ENCODE measurements at regions not wholly inside any gene's neighbourhood (a gene's known extent, or its start where the extent isn't known, plus 50 kb on each side); places are given as distances from the start of the nearest gene placed in this dataset.
"Not testable (repeated sequence)": the region's sequence is repeated elsewhere in the genome, so short reads cannot be mapped to it uniquely, and the experiment has no call there.

GRCh38 chr1:234825498-234826165 is 215.7 kb upstream of the IRF2BP2 start:
- H3K36me3 Mint-ChIP-seq (ENCODE audit: low read depth) = no peaks in the 10 kb centered on the region; the same call in 1 of the 2 replicates
- H3K4me1 Mint-ChIP-seq (ENCODE audit: low read depth) = 0 out of 2 replicates have a peak, but pooled peaks cover under 1% of the 10 kb centered on the region
- no peak for TF ChIP-seq CTCF (IDR thresholded peaks at IDR 0.05)
- DNase-seq = no peak
- H3K27me3 Mint-ChIP-seq (ENCODE audit: insufficient read depth) = peaks cover 40% of the 10 kb centered on the region
- H3K9me3 Mint-ChIP-seq = no peaks in the 10 kb centered on the region
- H3K4me3 Mint-ChIP-seq = no peak overlapping the region
- H3K27ac Mint-ChIP-seq = no peak overlapping the region

DNA sequence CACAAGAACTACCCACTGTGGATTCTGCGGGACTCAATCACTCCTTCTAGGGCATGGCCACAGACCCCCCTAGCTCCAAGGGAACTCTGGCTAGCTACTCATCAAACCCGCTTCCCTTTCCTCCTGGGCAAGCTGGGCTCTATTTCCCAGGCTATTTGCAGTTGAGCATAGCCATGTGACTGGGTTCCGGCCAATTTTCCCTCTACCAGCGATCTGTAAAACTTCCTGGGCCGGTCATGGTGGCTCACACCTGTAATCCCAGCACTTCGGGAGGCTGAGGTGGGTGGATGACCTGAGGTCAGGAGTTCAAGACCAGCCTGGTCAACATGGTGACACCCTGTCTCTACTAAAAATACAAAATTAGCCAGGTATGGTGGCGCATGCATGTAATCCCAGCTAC is 214.9 kb upstream of the IRF2BP2 start:
- peaks cover 38% of the 10 kb centered on the region for H3K27me3 Mint-ChIP-seq (ENCODE audit: insufficient read depth)
- H3K27ac Mint-ChIP-seq = not testable (repeated sequence)

DNA sequence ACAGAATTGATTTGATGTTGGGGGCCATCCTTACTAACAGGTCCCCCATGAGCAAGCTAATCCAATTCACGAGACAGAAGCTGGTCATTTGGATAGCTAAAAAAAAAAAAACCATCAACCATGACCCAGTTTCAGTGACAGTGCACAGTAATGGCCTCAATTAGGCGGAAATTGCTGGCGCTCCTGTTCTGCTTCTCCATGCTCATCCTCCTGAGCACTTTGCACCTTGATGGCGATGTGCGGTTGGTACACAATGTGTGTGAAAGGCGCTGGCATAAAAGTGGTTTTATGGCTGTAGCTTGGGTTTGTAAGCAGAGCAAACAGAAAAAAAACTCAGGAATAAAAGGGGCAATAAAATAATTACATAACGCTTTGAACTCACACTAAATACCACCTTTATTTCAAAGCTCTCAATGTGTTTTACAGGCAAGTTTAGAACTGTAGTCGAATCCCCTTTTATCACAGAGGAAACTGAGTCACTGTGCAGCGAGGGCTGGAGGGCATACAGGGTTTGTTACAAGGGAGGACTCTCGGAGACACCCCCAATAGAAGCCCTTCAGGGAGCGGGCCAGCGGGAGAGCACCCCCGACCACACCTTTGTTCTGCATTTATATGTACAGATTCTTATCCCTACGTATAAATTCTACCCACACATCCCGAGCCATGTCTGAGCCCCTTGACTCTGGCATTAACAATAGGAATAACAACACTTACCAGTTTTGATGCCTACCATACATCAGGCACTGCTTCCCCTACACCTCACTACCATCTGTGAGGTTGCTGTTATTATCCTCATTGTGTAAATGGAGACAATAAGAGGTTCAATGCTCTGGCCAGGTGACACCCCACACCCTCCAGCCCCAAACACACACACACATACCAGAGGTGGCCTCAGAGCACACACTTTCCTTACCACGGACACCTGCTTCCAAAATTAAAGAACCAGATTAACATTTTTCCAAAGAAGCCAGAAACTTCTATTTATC is 213.5 kb upstream of the IRF2BP2 start:
- Mint-ChIP-seq H3K36me3 (ENCODE audit: low read depth) (no peaks in the 10 kb centered on the region), H3K27ac (no peak overlapping the region), H3K4me3 (no peak overlapping the region), H3K27me3 (ENCODE audit: insufficient read depth) (peaks cover 25% of the 10 kb centered on the region), H3K4me1 (ENCODE audit: low read depth) (0 out of 2 replicates have a peak, but pooled peaks cover 5% of the 10 kb centered on the region), H3K9me3 (no peaks in the 10 kb centered on the region)
- TF ChIP-seq CTCF (IDR thresholded peaks at IDR 0.05) = no peak
- DNase-seq = no peak

More for the DNA sequence above, 214.9 kb upstream of the IRF2BP2 start:
- not testable (repeated sequence) for H3K36me3 Mint-ChIP-seq (ENCODE audit: low read depth); H3K4me3 Mint-ChIP-seq; H3K9me3 Mint-ChIP-seq; H3K4me1 Mint-ChIP-seq (ENCODE audit: low read depth); DNase-seq

DNA sequence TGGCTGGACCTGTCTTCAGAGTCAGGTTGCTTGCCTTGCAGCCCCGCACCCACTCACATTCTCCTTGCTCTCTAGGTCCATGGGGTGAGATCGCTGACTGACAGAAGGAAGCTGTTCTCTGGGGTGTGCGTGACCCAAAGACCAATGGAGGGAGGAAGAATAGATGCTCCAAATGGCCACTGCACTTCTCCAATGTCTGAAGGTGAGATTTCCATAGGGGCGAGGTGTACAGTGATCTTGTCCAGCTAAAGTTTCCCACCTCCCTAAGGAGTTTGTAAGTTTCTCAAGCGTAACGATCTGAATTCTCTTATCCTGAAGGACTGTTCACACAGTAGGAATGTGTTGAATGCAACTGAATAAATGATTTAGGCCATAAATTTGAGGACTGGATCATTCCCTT is 211.9 kb upstream of the IRF2BP2 start:
- no peak overlapping the region for H3K27ac Mint-ChIP-seq
- H3K4me1 Mint-ChIP-seq (ENCODE audit: low read depth) = peaks cover 17% of the 10 kb centered on the region
- no peaks in the 10 kb centered on the region for H3K36me3 Mint-ChIP-seq (ENCODE audit: low read depth)
- peaks cover 18% of the 10 kb centered on the region for H3K27me3 Mint-ChIP-seq (ENCODE audit: insufficient read depth)
- H3K4me3 Mint-ChIP-seq = no peak overlapping the region
- no peaks in the 10 kb centered on the region for H3K9me3 Mint-ChIP-seq
- no peak for DNase-seq
- no peak for TF ChIP-seq CTCF (IDR thresholded peaks at IDR 0.05)

DNA sequence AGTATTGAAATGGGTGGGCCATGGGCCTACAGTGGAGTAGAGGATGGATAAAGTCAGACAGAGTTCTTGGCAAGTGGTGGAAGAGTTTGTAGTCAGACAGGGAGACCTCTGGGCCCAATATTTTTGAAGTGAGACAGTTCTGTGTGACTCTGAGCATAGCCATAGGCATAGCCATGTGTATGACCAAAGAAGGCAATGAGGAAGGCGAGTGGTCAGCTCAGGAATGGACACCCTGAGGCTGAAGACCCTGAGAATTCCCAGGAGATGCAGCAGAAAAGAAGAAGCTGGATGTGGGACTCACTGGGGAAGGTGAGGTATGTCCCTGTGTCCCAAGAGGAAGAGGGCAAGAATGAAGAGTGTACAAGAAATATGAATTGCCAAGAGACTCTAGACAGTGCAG is 210.6 kb upstream of the IRF2BP2 start:
- Mint-ChIP-seq H3K36me3 (ENCODE audit: low read depth) (no peaks in the 10 kb centered on the region), H3K27me3 (ENCODE audit: insufficient read depth) (peaks cover 6% of the 10 kb centered on the region; the same call in 1 of the 2 replicates), H3K9me3 (no peaks in the 10 kb centered on the region), H3K4me3 (no peak overlapping the region), H3K4me1 (ENCODE audit: low read depth) (peaks cover 18% of the 10 kb centered on the region), H3K27ac (no peak overlapping the region)
- no peak for TF ChIP-seq CTCF (IDR thresholded peaks at IDR 0.05)
- no peak for DNase-seq

DNA sequence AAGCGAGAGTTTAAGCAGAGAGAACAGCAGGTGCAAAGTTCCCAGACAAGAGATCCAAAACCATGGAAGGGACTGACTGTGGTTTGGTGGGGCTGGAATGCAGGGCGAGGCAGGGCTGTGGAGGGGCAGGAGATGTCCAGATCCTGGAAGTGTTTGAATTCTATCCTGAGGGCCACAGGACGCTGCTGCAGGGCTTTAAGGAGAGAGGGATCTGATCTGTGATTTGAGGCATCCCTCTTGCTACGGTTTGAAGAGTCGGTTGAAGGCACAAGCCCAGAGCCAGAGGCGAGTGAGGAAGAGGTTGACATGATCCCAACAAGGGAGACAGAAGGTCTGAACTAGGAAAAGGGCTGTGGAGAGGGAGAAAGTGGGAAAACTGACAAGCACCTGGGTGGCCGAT is 209.9 kb upstream of the IRF2BP2 start:
- H3K36me3 Mint-ChIP-seq (ENCODE audit: low read depth); H3K9me3 Mint-ChIP-seq; H3K27ac Mint-ChIP-seq; H3K4me3 Mint-ChIP-seq; H3K27me3 Mint-ChIP-seq (ENCODE audit: insufficient read depth); DNase-seq: not testable (repeated sequence)
- H3K4me1 Mint-ChIP-seq (ENCODE audit: low read depth) = peaks cover 18% of the 10 kb centered on the region

GRCh38 chr1:234818040-234818387 is 208.0 kb upstream of the IRF2BP2 start:
- Mint-ChIP-seq H3K27ac (peak overlapping the region; percentile 82; the same call in 1 of the 2 replicates), H3K4me1 (ENCODE audit: low read depth) (peaks cover 18% of the 10 kb centered on the region), H3K4me3 (peak overlapping the region; percentile 61; the same call in 1 of the 2 replicates)
- not testable (repeated sequence) for H3K27me3 Mint-ChIP-seq (ENCODE audit: insufficient read depth); H3K36me3 Mint-ChIP-seq (ENCODE audit: low read depth); H3K9me3 Mint-ChIP-seq
- peak; percentile 39 for DNase-seq

DNA sequence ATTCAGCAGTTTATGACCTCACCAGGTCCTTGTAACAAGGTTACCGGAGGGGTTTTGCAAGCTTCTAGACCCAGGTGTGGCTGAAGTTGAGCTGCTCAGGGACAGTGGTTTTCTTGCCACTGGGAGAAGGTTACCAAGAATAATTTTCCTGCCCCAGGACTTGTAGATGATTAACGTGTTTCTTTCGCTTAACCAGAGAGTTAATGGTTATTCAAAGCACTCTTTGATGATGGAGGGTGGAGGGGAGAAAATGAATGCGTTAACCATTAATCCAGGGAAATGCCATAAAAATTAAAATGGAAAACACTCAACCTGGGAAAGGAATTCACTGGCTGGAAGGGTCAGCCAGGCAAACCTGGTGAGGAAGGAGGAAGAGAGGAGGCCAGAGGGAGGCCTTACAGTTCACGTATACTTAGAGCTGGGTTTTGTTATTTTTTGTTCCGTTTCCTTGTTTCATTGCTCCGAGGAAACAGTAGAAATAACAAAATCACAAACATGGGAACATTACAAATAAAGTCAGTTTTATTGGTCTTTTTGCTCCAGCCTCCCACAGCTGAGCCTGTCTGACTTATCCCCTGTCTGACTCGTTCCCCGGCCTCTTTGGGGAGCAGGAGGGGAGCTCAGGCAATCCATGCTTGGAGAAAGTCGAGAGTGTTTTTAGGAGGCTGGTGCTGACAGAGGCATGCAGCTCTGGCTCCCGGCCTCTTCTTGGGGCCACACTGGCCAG is 207.5 kb upstream of the IRF2BP2 start:
- not testable (repeated sequence) for H3K9me3 Mint-ChIP-seq; DNase-seq; H3K27me3 Mint-ChIP-seq (ENCODE audit: insufficient read depth); H3K36me3 Mint-ChIP-seq (ENCODE audit: low read depth)
- H3K27ac Mint-ChIP-seq = peak overlapping the region; percentile 82
- peak overlapping the region; percentile 61; the same call in 1 of the 2 replicates for H3K4me3 Mint-ChIP-seq
- peaks cover 18% of the 10 kb centered on the region for H3K4me1 Mint-ChIP-seq (ENCODE audit: low read depth)

DNA sequence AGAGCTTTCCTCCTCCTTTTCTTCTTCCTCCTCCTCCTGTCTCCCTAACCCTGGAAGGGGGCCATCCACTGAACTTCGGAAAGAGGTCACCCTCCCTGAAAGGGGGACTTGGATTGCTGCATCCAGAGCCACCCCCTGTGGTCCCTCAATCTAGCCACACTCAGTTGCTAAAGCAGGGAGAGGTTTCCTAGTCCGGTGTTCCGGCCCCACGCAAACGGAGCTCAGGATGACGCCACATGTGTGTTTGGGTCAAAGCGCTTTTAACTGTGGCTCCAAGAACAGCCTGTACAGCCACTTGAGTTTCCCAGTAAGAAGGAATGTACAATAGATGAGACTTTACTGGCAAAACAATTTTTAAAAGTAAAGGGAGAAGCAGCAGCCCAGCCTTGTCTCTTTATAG is 206.9 kb upstream of the IRF2BP2 start:
- peaks cover 23% of the 10 kb centered on the region for H3K4me1 Mint-ChIP-seq (ENCODE audit: low read depth)
- peak overlapping the region; percentile 5; the same call in 1 of the 2 replicates for H3K27ac Mint-ChIP-seq
- H3K4me3 Mint-ChIP-seq; H3K36me3 Mint-ChIP-seq (ENCODE audit: low read depth); H3K27me3 Mint-ChIP-seq (ENCODE audit: insufficient read depth); H3K9me3 Mint-ChIP-seq; DNase-seq: not testable (repeated sequence)
